Ammon's horn (tissue), 1 donor: ENCODE measurements at regions not wholly inside any gene's neighbourhood (a gene's known extent, or its start where the extent isn't known, plus 50 kb on each side); places are given as distances from the start of the nearest gene placed in this dataset.
"Not testable (repeated sequence)": the region's sequence is repeated elsewhere in the genome, so short reads cannot be mapped to it uniquely, and the experiment has no call there.

Experiments
- DNase-seq: peaks from one replicate; pipeline ENCODE4 v3.0.0-alpha.2; 2016; ENCODE audit warnings: low spot score

DNA sequence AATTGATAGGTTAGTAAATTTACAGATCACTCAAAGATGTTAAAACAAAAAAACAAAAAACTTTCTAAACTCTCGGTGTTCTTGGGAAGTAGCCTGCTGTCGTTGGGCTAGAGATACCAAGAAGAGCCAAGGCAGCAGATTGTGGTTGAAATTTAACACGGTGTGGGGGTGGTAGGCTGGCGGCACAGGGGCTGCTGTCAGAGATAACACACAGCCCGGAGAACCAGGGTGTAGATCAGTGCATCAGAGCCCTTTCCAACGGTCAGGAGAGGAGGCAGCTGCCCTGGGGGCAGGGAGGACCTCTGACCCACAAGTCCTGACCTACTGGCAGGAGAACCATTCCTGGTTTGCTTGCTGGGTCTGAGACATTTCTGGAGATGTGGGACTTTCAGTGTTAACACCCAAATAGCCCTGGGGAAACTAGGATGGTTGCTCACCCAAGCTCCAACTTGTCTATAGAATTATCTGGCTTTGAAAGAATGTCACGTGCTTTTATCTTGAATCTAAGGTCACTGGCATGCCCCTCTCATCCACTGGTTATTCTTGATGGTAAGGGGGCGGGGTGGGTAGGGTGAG, 205.2 kb upstream of the PLGLB2 start:
- DNase-seq, result not testable (repeated sequence)

DNA sequence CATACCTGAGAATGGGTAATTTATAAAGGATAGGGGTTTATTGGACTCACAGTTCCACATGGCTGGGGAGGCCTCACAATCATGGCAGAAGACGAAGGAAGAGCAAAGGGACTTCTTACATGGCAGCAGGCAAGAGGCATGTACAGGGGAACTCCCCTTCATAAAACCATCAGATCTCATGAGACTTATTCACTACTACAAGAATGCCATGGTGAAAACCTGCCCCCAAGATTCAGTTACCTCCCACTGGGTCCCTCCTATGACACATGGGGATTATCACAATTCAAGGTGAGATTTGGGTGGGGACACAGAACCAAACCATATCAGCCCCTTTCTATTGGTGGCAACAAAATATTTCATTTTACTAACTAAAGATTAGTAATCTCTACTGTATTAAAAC, 204.1 kb upstream of the PLGLB2 start:
- not testable (repeated sequence) for DNase-seq

DNA sequence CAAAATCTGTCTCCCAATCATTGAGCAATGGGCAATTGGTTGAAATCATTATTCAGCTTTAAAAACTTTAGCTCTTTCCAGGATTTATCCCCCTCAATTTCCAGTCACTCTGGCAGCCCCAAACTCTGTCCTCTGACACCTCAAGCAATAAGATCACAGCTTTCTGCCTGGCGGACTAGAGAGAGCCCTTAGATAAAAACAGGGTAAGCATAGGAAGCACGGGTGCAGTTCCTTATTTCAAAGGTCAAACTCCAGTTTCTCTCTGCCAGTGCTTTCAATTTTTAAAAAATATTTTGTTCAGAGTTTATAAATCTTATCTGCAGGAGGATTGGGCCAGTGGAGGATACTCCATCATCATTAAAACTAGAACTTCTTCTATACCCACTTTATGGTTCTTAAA, 200.8 kb upstream of the PLGLB2 start:
- not testable (repeated sequence) for DNase-seq

DNA sequence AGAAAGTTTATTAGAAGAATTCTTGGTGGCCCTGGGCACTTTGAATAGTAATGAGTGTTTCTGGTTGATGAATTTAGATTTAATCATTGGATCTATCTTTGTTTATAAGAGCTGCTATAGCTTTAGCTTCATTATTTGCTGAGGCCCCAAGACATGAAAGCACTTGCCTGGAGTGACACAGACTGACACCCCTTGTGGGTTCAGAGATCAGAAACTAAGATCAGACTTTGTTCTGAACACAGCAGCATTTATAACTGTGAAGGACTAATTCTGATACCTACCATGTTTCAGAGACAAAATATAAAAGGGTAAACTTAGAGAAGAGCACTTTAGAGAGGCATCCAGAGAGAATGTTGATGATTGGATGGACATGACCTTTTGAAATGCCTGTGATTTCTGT, 199.9 kb upstream of the PLGLB2 start:
- not testable (repeated sequence) for DNase-seq

DNA sequence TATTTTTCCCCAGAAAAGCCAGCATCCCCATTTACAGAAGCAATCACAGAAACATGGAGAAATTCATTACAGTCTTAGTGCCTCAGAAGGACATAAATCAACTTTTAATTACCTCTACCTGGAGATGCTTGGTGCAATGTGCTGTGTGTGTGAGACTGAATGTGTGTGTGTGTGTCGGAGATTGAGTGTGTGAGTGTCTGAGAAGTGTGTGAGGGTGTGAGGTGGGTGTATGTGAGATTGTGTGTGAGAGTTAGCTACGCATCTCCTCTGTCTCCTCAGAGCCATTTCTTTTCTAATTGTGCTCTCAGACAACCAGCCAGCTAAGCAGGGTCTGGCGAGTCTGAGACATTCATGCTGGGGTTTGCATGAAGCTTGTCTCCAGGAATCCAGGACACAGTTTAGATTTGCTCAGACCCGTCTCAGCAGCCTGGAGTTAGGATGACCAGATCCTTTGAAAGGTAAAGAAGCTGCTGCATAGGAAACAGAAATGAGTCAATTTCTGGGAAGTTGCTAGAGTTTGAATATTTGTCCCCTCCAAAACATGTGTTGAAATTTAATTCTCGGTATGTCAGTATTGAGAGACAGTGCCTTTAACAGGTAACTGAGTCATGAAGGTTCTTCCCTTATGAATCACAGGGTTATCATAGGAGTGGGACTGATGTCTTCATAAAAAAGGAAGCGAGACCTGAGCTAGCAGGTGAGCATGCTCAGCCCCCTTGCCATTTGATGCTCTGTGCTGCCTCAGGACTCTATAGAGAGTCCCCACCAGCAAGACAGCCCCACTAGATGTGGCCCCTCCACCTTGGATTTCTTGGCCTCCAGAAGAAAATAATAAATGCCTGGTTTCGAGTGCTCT, 199.0 kb upstream of the PLGLB2 start:
- DNase-seq, result not testable (repeated sequence)

DNA sequence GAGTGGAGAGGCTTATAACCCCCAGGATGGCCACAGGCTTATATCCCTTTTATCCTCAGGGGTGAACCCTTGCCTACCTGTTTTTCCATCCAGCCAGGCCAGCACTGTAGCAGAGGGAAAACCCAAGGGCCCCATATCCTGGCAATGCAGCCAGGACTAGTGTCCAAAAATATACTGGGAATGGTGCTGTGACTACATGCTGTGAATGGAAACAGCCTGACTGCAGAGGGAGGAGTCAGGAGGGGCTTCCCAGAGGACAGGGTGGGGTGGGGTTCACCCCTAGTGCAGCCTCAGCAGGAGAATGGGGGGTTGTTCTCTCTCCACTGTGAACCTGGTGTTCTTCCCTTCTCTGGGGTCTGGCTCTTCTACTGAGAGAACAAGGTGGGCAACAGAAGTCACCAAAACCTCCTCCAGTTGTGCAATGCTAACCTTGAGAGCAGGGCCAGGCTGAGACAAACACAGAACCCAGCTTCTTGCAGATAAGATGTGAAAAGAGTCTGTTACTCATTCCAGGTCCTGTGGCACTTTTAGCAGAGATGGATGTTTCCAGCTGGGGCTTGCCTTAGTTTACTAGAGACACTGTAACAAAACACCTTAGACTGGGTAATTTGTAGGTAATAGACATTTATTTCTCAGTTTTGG, 198.2 kb upstream of the PLGLB2 start:
- not testable (repeated sequence) for DNase-seq

DNA sequence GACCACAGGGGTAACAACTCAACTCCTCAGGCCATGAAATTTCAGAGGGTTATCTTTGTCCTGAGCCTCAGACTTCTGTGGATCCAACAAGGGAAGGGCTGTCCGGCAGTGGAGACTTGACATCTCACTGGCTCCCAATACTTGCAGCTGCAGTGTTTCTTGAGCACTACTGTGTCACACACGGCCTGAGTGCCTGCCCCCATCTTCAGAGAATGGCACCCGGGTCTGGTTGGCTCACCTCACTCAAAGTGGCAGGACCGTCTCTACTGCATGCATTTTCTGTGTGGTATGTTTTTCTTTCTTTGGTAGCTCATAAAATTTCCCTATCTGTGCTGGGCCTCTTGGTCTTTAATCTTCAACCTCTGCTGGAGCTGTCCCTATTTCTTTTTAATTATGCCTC, 193.2 kb upstream of the PLGLB2 start:
- not testable (repeated sequence) for DNase-seq

DNA sequence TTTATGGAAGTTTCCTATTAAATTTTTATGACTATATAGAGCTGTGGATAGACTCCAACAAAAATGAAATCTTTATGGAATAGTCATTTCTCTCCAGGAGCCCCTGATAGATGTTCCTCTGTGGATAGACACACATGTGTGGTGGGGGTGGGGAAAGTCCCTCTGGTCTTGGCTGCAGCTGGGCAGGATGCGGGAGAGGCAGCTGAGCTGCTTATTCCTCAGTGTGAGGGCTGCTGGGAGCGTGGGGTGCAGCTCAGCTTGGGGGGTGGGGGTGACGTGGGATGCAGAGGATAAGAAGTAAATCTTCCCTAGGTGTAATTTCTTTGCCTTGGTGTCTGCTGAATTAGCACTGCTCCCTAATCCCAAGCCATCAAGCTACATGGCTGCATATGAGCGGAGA, 192.8 kb upstream of the PLGLB2 start:
- not testable (repeated sequence) for DNase-seq

DNA sequence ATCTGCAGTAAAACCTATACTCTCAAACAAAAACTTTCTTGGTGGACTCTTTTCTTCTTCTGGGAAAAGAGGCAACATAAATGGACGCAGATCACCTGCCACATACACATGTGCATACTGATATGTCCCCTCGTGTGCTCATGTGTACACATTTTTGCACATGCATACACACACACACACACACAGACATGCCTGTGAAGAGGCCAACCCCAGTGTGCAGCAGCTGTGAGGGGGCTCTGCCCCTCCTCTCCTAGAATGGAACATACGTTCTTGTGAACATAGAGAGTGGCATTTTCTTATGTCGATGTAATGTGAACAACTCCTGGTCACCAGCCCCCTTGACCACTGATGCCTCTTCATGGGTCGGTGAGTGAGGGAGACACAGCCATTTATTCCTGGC, 188.9 kb upstream of the PLGLB2 start:
- not testable (repeated sequence) for DNase-seq

DNA sequence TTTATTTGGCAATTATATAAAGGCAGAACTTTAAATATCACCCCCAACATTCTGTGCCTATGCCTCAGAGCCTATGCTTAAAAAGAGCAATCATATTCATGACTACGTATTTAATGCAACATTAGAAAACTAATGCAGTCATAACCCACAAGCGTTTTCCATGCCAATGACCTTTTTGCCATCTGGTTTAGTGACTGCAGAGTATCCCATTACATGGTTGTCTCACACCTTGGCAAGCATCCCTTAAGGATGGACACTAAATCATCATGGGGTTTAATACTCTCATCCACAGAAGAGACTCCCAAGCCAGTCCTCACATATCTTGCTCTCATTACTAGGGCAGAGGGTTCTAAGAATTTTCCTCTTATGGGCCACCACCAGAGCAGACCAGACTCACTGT, 188.2 kb upstream of the PLGLB2 start:
- DNase-seq, result not testable (repeated sequence)

DNA sequence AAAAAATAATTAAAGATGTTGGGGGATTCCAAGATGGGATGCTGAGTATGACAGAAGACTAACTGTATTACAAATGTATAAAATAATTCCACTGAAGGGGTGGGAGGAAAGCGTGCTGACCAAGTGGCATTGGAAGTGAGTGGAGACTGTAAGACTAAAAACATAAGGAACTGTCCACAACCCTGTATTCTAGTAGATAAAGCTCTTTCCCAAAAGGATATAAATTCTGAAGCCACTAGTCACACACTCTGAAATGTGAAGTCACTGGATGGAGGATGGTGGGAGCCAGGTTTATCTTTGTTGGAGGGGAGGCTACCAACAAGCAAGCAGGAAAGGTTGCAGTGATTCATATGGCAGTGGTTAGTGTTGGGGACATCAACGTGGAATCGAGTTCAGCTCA, 182.8 kb upstream of the PLGLB2 start:
- not testable (repeated sequence) for DNase-seq

DNA sequence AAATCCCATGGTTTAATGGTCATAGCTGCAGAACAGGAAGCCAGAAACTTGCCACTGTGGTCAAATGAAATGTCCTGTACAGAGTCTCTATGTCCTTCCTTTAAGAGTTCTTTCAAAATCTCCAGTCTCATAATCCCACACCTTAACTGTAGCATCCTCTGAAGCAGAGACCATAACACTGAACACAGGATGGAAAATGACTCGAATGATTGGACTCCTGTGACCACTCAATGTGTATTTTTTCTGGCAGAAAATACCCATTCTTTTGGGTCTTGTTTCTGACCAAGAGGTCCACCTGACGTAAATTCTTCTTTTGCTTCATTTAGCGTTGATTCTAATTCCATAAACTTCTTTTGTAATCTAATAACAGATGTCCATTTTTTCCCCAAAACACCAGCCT, 181.4 kb upstream of the PLGLB2 start:
- not testable (repeated sequence) for DNase-seq

DNA sequence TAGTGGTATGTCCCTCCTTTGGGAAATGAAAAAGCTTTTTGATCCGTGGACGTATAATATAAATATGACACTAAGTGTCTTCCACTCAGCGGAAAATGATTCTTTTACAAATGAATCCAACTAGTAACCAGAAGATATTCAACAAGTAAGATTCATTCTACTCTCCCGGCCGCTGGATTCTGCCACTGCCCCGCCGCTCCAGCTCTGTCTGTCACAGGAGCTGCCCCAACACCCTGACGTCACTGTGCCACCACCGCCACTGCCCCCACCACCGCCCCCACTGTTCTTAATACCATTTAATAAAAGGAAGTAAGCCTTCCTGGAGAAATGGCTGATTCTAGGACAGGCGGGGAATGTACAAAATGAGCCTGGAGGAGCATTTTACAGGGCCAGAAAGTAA, 180.8 kb upstream of the PLGLB2 start:
- not testable (repeated sequence) for DNase-seq

DNA sequence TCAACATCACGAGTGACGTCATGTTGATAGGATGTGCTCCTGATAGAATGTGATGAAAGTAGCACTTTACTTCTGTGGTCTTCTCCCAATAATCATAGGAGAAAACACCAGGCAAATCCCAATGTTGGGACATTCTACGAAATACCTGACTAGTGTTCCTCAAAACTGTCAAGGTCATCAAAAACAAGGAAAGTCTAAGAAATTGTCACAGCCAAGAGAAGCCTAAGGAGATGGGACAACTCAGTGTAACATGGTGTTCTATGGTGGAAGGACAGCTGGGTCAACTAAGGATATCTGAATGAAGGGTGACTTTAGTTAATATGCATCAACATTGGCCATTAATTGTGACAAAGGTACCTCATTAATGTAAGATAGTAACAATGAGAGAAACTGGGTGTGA, 180.0 kb upstream of the PLGLB2 start:
- DNase-seq, result not testable (repeated sequence)

DNA sequence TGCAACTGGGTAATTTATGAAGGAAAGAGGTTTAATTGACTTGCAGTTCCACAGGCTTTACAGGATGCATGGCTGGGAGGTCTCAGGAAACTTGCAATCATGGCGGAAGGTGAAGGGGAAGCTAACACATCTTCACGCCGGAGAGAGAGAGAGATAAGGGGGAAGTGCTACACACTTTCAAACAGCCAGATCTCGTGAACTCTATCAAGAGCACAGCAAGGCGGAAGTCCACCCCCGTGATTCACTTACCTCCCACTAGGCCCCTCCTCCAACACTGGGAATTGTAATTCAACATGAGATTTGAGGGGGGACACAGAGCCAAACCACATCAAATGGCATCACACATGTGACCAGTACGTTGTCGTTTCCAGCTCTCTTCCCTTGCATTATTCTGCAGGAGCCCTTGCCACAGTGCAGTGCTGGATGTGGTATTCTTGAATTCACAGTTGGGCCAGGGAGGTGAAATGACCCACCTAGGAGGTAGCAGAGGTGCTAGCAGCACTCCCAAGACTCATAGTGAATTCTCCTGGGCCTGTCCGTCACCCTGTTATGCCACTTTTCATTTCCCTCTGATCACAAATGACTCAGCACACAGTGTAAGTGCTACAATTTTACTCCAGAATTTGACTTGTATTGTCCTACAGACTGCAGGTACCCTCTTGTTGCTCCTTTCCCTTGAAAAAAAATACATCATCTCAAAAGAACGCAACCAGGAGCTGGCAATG, 179.2 kb upstream of the PLGLB2 start:
- DNase-seq, result not testable (repeated sequence)

DNA sequence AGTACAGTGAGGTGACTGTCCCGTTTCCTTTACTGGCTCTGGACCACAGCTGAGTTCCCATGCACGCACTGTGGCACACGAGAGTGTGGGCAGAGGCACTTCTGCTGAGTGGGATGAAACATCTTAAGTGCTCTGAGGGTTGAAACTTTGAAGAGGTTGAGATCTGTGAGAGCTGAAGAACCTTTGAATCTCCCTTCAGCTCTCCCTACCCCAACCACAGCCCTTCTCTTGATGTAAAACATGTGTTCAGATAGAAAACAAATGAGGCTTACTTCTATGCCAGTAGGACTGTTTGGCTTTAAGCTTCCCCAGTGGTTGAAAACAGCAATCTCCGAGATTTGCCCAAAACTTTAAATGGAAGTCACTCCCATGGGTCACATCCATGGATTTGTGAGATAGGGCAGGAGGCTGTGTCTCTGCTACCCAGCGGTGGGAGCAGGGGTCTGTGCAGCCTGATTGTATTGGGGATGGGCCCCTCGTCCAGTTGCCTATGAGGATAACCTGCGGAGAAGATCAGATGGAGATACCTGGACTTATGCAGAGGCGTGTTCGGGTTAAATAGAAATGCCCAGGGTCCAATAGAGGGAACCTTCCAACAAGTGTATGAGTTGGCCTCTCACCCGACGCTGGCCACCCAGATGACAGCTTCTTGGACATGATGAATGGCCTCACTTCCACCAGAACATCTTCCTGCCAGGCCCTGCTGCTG, 178.0 kb upstream of the PLGLB2 start:
- DNase-seq, result not testable (repeated sequence)

DNA sequence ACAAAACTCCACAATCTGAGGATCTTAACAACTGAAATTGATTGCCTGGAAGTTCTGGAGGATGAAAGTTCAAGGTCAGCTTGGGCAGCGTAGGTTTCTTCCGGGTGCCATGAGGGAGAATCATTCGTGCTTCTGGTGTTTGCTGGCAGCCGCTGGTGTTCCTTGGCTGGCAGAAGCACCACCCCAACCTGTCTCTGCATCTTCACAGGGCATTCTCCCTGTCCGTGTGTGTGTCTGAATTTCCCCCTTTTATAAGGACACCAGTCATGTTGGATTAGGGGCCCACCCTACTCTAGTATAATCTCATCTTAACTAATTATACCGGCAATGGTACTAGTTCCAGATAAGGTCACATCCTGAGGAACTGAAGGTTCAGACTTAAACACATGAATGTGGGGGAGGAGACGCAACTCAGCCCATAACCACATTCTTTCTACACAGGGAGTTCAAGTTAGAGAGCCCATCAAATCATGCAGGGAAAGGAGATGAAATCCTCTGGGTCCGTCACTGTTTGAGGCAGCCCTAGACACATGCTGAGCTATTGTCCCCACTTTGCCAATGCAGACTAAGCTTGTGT, 175.9 kb upstream of the PLGLB2 start:
- not testable (repeated sequence) for DNase-seq

DNA sequence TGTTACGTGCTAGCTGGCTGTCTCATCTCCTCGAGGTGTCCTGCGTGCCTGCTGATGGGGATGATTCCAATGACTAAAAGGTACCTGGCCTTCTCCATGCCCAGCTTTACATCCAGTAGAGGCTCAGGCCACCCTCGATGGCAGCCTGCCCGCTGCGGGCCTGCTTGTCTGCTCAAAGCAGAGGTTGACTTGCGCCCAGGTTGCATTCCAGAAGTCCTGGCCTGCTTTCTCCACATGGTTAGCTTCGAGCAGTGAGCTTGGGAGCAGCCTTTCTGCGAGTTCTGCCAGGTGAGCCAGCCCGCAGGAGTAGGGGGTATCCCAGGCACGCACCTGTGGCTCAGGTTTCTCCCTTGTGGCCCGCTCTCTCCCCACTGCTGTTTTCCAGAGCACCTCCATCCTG, 175.0 kb upstream of the PLGLB2 start:
- DNase-seq, result not testable (repeated sequence)

DNA sequence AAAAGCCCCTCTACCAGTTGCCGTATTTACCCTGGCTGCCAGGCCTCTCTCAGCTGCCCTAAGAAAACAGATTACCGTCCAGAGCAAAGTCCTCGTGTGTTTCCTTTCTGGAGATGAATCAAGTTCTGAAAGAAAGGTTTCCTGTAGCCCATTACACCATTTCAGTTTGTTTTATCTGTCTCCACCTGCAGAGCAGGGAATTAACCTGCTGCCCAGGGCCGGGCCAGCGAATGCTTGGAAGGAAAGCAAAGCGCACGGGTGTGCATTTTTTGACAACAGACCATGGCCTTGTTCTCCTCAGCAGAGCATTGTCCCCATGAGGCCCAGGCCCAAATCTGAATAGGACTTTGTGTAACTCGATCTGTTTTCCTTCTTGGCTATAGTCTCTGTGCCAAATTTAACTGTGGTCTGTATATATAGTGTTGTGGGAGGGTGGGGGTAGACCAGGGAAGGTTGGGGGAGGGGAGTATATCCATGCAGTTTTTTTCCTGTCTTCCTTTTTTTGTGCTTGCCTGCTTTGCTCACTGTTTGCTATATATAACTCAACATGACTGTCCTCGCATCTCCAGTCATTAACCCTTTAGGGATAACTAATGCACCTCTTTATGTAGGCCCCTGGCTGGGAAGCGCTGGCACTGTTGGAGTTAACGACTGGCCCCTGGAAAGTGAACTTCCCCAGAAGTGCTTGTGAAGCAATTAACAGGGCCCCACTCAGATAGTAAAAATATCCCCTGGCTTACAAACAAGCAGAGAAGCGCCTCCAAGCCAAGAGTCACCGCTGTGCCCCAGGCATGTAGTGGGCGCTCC, 174.3 kb upstream of the PLGLB2 start:
- DNase-seq, result not testable (repeated sequence)
